HG03342 (cell line): ENCODE measurements at regions not wholly inside any gene's neighbourhood (a gene's known extent, or its start where the extent isn't known, plus 50 kb on each side); places are given as distances from the start of the nearest gene placed in this dataset.
"Not testable (repeated sequence)": the region's sequence is repeated elsewhere in the genome, so short reads cannot be mapped to it uniquely, and the experiment has no call there.

Source experiments
- ATAC-seq: cut with Tn5 transposase; IDR thresholded peaks from one replicate; pipeline ENCODE4 v1.9.1; 2021; ENCODE audit warnings: mild to moderate bottlenecking, moderate library complexity; ENCODE audit not compliant: unreplicated experiment

DNA sequence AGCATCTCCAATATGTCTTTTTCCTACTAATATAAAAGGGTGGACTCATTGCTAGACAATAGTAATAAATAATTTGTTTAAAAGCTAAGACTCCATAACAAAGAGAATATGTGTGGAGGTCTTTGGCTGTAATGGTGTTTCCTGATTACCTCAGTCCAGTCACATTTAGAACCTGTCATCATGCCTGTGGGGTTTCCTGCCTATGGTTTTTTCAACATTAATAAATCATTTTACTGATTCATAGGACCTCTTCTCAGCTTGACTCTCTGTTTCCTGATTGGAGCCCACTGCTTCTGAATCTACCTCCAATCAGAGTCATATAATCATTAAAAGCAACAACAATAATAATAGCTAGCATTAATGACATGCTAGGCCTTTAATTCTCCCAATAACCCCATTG lies 52.4 kb upstream of the GNAI1 start:
- no peak for ATAC-seq

- ATAC-seq: no peak
Measured at GRCh38 chr7:80078886-80079285, 55.7 kb upstream of the GNAI1 start.

- ATAC-seq: no peak
Measured at GRCh38 chr7:80078159-80078731, 56.4 kb upstream of the GNAI1 start.

DNA sequence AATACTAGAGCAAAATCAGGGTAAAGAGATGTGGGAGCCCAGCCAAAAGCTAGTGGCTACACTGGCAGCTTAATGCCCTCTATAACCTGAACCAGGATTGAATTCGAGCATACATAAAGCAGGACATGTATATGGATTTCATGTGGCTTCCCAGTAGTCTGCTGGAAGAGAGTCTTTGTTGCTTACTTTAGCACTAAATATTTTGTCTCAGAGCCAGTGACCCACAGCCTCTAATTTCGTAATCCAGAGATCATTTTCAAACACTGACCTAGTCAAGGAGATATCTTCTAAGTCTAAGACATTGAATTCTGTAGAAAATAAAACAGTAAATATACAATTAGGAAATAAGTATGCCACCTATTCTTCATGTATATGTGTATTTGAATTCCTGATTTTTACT lies 64.2 kb upstream of the GNAI1 start:
- ATAC-seq: no peak

DNA sequence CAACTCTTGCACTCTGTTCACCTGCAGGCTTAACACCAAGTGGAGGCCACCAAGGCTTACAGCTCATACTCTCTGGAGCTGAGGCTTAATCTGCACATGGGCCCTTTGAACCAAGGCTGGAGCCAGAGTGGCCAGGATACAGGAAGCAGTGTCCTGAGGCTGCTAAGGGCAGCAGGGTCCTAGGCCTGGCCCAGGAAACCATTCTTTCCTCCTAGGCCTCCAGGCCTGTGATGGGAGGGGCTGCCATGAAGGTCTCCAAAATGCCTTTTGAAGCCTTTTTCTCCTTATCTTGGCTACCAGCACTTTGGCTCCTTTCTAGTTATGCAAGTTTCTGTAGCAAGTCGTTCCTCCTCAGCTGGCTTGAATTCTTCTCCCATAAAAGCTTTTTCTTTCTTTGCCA lies 68.0 kb upstream of the GNAI1 start:
- ATAC-seq: no peak

GRCh38 chr7:80063834-80064233 lies 70.8 kb upstream of the GNAI1 start:
- ATAC-seq: no peak

- peak; percentile 75 for ATAC-seq
Measured at GRCh38 chr7:80060218-80060806, 74.3 kb upstream of the GNAI1 start.

- no peak for ATAC-seq
Measured at GRCh38 chr7:80057488-80057887, 77.1 kb upstream of the GNAI1 start.

- ATAC-seq: no peak
Measured at GRCh38 chr7:80054356-80054755, 80.3 kb upstream of the GNAI1 start.

- no peak for ATAC-seq
Measured at GRCh38 chr7:80053124-80053523, 81.5 kb upstream of the GNAI1 start.

DNA sequence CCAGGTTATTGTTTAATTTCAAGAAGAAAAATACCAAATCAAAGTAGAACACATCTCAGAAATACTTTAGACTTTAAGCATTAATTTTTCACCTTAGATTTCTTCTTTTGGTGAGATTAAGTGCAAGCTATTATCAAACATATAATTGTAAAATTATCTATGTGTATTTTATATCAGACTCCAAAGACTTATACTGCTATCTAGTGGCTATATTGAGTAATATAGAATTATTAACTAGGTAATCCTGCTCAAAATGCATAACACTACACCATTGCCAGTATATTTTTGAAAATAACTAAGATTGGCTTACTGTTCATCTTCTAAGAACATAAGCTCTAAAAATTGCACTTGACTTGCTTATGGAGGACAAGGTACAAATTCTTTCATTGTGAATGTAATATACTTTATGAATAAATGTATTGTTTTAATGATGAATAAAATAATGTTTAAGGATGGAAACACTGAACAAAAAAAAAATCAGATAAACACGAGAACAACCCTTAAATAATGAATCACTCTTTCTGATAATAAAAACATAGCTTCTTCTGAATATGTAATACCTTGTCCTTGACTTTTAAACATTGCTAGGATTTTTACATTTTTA lies 86.7 kb upstream of the GNAI1 start:
- ATAC-seq: no peak

- no peak for ATAC-seq
Measured at GRCh38 chr7:80047032-80047431, 87.6 kb upstream of the GNAI1 start.

- no peak for ATAC-seq
Measured at GRCh38 chr7:80044796-80045195, 89.8 kb upstream of the GNAI1 start.

GRCh38 chr7:80040752-80041151 lies 93.9 kb upstream of the GNAI1 start:
- no peak for ATAC-seq

DNA sequence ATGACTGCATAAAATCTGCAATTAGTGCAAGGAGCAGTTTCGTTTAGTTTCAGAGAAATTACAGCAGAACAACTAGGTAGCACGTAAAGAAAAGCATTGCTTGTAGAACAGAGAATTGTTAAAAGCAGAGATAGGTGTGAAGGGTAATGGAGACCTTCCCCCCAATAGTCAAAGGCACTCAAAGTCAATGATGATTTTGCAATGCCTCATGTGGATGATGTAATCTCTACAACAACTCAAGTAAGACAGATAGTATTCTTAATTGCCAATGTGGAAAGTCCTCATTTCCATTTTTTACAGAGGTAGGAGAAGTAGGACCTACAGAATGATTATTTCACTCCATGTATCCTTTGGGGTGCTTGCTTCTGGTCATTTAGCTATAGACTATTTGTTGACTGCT lies 94.3 kb upstream of the GNAI1 start:
- ATAC-seq: no peak

- ATAC-seq: no peak
Measured at GRCh38 chr7:80039251-80039884, 95.3 kb upstream of the GNAI1 start.

- ATAC-seq: no peak
Measured at GRCh38 chr7:80037689-80038088, 96.9 kb upstream of the GNAI1 start.

- no peak for ATAC-seq
Measured at GRCh38 chr7:80036107-80036506, 98.5 kb upstream of the GNAI1 start.

- ATAC-seq: no peak
Measured at GRCh38 chr7:80028717-80029116, 105.9 kb upstream of the GNAI1 start.

- no peak for ATAC-seq
Measured at GRCh38 chr7:80027611-80028173, 106.9 kb upstream of the GNAI1 start.

GRCh38 chr7:80026766-80027165 lies 107.9 kb upstream of the GNAI1 start:
- no peak for ATAC-seq

DNA sequence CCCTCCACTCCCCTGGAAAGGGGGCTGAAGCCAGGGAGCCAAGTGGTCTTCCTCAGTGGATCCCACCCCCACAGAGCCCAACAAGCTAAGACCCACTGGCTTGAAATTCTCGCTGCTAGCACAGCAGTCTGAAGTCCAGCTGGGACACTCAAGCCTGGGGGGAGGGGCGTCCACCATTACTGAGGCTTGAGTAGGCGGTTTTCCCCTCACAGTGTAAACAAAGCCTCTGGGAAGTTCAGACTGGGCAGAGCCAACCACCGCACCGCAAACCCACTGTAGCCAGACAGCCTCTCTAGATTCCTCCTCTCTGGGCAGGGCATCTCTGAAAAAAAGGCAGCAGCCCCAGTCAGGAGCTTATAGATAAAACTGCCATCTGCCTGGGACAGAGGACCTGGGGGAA lies 114.4 kb upstream of the GNAI1 start:
- not testable (repeated sequence) for ATAC-seq
